ENCODE measurements at regions not wholly inside any gene's neighbourhood (a gene's known extent, or its start where the extent isn't known, plus 50 kb on each side); places are given as distances from the start of the nearest gene placed in this dataset.

- H3K27me3 ChIP-seq = no peaks in the 10 kb centered on the region
- H3K9me3 ChIP-seq = no peaks in the 10 kb centered on the region
- intact Hi-C loops (cut with DNase I) = no loop called here
- no peaks in the 10 kb centered on the region for H3K36me3 ChIP-seq
- no peak for TF ChIP-seq CTCF (IDR thresholded peaks at IDR 0.05)
- H3K27ac ChIP-seq = no peak overlapping the region
- peak in 2 of 4 donors; percentile 17 to 55 for DNase-seq
- no peak overlapping the region for H3K4me3 ChIP-seq
- peak; percentile 81 for ATAC-seq
- peaks cover 10 to 33% of the 10 kb centered on the region in 2 donors for H3K4me1 ChIP-seq
These were observed 119.3 kb upstream of the GJB6 start for GRCh38 chr13:20351281-20352022.

GRCh38 chr13:20350819-20351218 lies 118.7 kb upstream of the GJB6 start:
- H3K36me3 ChIP-seq = no peaks in the 10 kb centered on the region
- peak; percentile 54 for ATAC-seq
- no peak for DNase-seq
- H3K4me3 ChIP-seq = no peak overlapping the region
- no peak overlapping the region for H3K27ac ChIP-seq
- H3K4me1 ChIP-seq = peaks cover 10 to 33% of the 10 kb centered on the region in 2 donors
- no peaks in the 10 kb centered on the region for H3K9me3 ChIP-seq
- H3K27me3 ChIP-seq = no peaks in the 10 kb centered on the region
- no peak for TF ChIP-seq CTCF (IDR thresholded peaks at IDR 0.05)
- intact Hi-C loops (cut with DNase I) = no loop called here

DNA sequence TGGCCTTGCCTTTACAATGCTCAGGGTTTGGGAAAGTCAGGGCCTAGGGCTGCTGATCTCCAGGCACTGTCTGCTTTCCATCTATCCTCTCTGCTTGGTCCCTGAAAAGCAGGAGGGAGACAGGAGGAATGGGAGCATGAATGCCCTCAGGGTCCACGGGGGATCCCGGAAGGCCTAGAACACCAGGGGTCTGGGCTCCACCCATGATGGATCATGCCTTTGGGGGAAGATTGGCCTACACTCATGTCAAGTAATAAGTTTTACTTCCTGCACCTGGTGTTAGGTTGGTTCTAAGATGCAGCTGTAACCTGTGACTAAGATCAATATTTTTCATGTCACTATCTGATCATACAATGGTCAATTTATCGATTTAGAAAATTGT lies 118.3 kb upstream of the GJB6 start:
- no peak for DNase-seq
- intact Hi-C loops (cut with DNase I) = no loop called here

DNA sequence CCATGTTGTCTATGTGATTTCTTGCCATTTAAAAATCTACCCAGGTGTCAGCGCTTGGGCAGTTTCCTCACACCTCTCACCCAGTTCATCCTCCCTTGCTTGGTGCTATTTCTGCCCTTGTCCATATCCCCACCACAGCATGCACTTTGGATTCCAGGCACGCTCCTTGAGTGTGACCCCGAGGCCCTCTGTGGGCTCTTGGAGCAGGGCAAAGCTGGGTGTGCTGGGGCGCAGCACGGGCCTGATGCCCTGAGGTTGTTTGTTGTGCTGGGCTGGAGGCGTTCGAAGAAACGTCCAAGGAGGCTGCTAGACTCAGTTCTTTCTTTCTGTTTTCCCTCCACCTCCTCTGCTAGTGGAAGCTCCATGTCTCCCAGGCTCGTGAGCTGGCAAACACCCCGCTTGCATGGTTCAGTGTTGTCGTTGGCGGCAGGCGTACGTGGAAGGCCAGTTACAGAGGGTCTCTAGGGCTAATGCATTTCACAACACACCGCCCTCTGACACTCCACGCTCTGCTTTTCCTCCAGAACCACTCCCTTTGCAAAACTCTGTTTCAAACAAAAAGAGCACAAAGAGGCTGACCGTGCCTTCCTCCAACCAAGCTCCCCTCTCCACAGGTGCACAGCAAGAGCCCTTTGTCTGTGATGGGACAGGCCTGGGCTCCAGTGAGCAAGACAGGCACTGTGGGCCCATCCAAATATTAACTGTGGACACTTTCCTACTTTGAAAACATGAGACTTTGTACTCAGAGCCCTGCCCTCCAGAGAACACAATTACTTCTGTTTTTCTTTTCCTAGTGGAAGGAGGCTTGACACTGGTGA lies 117.7 kb upstream of the GJB6 start:
- no peak overlapping the region for H3K27ac ChIP-seq
- no peaks in the 10 kb centered on the region for H3K36me3 ChIP-seq
- no peaks in the 10 kb centered on the region for H3K27me3 ChIP-seq
- intact Hi-C loops (cut with DNase I) = no loop called here
- no peak for TF ChIP-seq CTCF (IDR thresholded peaks at IDR 0.05)
- peak; percentile 22 for ATAC-seq
- no peak overlapping the region for H3K4me3 ChIP-seq
- H3K9me3 ChIP-seq = no peaks in the 10 kb centered on the region
- peaks cover 10 to 33% of the 10 kb centered on the region in 2 donors for H3K4me1 ChIP-seq
- no peak for DNase-seq

More for the DNA sequence above, 118.3 kb upstream of the GJB6 start:
- Histone ChIP-seq H3K9me3 (no peaks in the 10 kb centered on the region), H3K36me3 (no peaks in the 10 kb centered on the region), H3K27ac (no peak overlapping the region), H3K4me1 (peaks cover 10 to 33% of the 10 kb centered on the region in 2 donors), H3K27me3 (no peaks in the 10 kb centered on the region), H3K4me3 (no peak overlapping the region)
- no peak for TF ChIP-seq CTCF (IDR thresholded peaks at IDR 0.05)
- no peak for ATAC-seq
